Posterior cingulate gyrus (tissue), 11 donors: ENCODE measurements at regions not wholly inside any gene's neighbourhood (a gene's known extent, or its start where the extent isn't known, plus 50 kb on each side); places are given as distances from the start of the nearest gene placed in this dataset.
"Not testable (repeated sequence)": the region's sequence is repeated elsewhere in the genome, so short reads cannot be mapped to it uniquely, and the experiment has no call there.

Experiments
- DNase-seq, 10 donors: peaks; one replicate each; pipeline versions ENCODE4 v3.0.0 to v3.0.0-alpha.2; 2020 to 2021; ENCODE audit warnings: mixed read lengths in 3 of 10
- intact Hi-C: fragments of 100-400 bp; cut with DNase I; formaldehyde crosslinking; loops from one replicate; pipeline ENCODE4 v1.15.1; 2023

- DNase-seq, intact Hi-C loops: not testable (repeated sequence)
Observed at GRCh38 chr1:222049661-222050060, 307.8 kb upstream of the DUSP10 start.

- DNase-seq = no peak
- intact Hi-C loops = no loop called here
Observed at GRCh38 chr1:222049176-222049575, 307.3 kb upstream of the DUSP10 start.

DNA sequence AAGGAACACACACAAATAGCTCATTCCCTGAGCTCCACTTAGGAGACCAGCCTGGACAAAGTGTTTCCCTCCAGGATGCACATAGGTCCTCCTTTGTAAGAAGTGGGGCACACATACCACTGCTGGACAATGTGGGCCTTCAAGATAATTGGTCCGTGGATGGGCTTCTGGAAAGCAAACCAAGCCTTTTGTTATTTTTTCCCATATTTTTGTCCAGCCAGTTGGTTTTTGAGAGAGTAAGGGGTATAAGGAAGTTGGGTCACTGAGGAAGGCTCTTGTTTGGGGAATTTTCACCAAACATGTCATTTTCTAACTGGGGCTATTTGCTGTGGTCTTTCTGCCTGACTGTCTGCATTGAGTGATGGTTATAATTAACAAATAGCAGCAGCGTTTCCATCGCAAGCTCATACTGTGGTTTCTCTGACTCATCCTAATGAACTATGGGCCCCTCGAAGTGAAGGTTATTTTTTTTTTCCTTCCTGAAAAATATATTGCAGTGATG, 306.3 kb upstream of the DUSP10 start:
- DNase-seq = no peak

GRCh38 chr1:222047366-222047765, 305.5 kb upstream of the DUSP10 start:
- intact Hi-C loops = no loop called here
- DNase-seq = no peak

More for the DNA sequence above, 306.3 kb upstream of the DUSP10 start:
- intact Hi-C loops = no loop called here

DNA sequence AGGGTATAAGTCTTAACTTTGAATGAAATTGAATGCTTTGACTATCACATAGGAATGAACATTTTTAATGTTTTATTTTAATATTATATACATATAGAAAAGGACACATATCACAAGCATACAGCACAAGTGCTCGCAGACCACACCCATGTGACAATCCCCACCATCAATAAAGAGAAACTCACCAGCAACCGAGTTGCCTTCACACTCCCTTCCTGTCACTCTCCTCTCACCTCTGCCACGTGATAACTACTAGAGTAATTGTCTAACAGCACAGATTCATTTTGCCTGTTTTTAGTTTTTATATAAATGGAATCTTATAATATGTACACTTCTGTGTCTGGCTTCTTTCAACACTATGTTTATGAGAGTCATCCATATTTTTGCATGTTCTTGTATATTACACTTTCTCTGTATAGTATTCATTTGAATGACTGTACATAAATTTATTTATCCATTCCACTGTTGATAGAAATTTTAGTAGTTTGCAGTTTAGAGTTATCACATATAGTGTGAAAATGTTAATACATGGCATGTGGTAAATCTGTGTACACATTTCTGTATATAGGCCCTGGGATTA, 304.9 kb upstream of the DUSP10 start:
- DNase-seq = no peak
- intact Hi-C loops = no loop called here

DNA sequence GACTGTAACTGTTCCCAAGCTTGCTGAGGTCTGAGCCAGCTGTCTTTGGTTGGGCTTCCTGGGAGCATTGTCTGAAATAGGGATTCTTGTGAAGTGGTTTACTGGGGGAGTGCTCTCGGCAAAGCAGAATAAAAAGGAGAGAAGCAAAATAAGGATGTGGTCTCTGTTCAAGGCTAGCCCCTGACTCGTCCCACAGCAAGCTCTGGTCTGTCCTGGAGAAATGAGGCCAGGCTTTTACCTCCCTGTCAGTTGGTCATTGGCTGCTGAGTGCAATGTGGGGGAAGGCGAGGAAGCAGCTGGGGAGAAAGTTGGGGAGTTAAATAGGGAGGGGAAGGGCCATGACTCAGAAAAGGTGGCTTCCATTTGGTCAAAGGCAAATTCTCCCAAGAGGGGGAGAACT, 303.9 kb upstream of the DUSP10 start:
- intact Hi-C loops = no loop called here
- DNase-seq = no peak

DNA sequence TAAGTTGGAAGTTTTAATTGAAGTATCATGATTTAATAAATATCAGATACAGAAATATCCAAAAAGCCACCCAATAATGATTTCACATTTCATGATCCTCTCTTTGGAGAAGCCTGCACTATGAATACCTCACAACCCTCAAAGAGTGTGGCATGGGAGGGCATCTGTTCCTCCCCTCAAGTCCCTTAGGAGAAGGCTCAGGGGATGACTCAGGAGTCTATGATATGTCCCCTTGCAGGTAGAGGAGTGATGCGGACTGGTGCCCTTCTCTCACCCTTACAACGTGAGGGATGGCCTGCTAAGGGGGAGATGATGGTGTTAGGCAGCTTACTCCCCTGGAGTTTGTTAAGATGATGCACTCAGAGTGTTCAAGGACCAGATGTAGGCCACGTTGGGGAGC, 303.3 kb upstream of the DUSP10 start:
- no peak for DNase-seq
- intact Hi-C loops = no loop called here

DNA sequence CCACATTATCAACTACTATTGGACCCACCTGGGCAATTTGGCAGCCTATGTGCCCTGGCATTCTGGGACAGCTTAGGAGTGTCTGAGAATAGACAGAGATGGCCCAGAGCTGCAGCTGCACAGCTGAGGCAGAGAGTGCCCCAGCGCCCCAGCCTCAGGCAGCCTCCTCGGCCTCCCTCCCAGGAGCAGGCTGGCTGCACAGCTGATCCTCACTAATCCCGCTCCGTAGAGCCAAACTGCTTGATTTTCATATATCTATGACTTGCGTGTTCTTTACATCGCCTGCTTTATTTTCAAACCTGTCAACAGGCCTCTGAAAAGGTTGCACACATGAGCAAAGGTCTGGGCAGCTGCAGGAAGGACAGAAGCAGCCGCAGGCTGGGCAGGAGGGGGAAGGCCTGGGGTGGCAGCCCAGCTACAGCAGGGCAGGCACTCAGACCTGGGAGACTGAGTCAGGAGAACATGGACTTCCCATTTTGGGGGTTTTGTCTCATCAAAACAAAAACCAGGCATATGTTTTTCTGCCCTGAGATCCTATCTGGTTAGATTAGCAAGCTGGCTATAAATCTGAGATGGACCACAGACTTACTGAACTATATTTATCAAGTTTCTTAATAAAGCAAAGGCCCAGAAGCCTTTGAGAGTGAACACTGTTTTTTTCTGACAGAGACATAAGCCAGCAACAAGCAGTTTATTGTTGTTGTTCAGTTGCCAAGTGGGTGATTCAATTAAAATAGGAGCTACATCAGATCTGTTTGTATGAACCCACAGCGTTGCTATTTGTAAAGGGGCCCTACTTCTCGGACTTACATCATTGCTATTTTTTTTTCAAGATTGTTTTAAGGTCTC, 301.8 kb upstream of the DUSP10 start:
- intact Hi-C loops = no loop called here
- peak in 3 of 10 donors; percentile 12 to 79 (median 26) for DNase-seq

- intact Hi-C loops = no loop called here
- DNase-seq = no peak
Observed at GRCh38 chr1:222042120-222042519, 300.2 kb upstream of the DUSP10 start.

DNA sequence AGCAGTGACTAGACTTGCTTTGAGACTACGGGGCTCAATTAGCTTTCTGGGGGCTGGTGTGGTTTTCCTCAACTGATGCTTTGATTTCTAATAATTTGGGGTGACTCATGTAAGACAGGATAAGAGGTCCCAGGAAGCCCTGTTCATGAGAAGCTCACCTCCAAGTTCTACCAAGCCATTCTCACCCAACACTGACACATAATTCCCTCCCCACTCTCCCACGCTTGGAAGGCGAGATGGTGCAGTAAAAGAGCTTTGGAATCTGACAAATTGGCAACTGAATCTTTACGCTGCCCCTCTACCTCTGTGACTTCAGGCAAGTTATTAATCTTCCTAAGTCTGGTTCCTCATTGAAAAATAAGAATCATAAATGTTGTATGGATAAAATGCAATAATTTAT, 299.1 kb upstream of the DUSP10 start:
- intact Hi-C loops = no loop called here
- no peak for DNase-seq

GRCh38 chr1:222040121-222040805, 298.4 kb upstream of the DUSP10 start:
- intact Hi-C loops = no loop called here
- DNase-seq = peak in 1 of 10 donors; percentile 57

GRCh38 chr1:222038971-222039370, 297.1 kb upstream of the DUSP10 start:
- intact Hi-C loops = no loop called here
- no peak for DNase-seq

DNA sequence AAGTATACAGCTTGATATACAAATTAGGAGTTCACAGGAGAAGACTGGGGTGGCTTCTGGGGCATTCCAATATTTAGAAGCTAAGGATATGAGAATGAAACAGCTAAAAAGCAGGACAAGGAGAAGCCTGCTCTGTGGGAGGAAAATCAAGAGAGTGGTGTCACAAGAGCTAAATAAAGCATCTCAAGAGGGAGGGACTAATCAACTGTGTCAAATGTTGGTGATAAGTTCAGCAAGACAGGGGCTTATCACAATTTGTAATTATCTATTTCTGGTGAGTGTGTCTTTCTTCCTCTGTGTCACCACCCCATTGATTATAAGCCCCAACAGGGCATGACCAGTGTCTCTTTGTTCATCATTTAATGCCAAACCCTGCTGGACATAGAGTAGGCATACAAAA, 295.8 kb upstream of the DUSP10 start:
- no peak for DNase-seq
- intact Hi-C loops = no loop called here

DNA sequence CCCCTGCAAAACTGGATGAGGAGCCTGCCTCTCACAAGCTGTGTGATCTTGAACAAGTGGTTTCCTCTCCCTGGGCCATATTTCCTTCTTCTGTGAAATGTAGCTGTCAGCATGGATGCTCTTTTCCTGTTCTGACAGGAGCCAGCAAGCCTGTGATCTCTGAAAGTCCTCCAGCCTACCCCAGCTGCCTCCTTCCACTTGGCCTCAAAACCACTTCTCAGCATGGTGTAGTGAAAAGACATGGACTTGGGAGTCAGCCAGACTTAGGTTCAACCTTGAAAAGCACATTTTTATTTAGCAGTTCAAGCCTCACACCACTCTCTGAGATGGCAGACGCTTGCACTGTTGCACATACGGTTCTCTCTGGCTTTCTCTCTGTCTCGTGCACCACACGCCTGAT, 292.9 kb upstream of the DUSP10 start:
- no peak for DNase-seq
- intact Hi-C loops = no loop called here

DNA sequence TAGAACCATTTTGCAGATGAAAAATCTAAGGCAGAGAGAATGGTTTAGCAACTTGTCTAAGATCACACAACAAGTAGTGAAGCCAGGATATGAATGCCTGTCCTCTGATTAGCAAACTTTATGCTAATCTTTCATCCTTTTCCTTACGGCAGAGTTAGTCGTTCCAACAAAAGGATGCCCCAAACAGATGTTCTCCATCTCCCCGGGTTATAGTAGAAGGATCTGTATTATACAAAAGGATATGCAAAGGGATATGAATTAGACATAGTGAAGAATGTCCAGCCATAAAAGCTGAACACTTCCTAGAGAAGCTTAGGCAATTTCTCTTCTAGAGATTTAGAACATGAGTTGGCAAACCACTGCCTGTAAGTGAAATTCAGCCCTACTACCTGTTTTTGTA, 291.6 kb upstream of the DUSP10 start:
- DNase-seq = no peak
- intact Hi-C loops = no loop called here

GRCh38 chr1:222031318-222031717, 289.4 kb upstream of the DUSP10 start:
- intact Hi-C loops = no loop called here
- no peak for DNase-seq

- DNase-seq = no peak
- intact Hi-C loops = no loop called here
Observed at GRCh38 chr1:222028676-222029075, 286.8 kb upstream of the DUSP10 start.

DNA sequence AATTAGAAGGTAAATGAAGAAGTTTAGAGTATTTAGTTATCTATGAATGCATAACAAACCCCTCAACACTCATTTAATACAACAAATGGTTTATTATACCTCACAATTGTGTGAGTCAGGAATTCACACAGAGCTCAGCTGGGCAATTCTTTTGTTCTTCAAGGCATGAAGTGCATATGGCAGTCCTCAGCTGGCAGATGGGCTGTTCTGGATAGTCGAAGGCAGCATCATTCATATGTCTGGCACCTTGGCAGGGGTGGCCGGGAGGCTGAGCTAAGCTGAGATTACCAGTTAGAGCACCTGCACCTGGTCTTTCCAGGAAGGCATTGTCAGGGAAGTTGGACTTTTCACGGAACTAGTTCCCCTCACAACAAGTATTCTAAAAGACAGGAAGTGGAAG, 286.2 kb upstream of the DUSP10 start:
- DNase-seq = no peak
- intact Hi-C loops = no loop called here

DNA sequence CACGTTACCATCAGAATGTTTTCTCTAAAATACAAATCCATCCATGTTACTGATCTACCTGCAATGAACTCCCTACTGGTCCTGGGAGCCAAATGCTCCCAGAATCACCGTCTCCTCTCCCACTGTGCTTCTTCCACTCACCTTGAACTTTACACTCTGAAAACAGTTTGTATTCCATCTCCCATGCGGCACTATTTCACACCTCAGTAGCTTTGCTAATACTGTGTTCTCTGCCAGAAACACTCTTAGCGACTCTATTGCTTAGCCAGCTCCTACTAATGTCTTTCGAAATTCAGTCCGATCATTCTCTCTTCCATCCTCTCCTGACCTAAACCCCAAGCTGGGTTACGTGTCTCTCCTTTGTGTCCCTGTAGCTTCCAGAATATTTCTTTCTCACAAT, 284.4 kb upstream of the DUSP10 start:
- DNase-seq = no peak
- intact Hi-C loops = no loop called here

- no peak for DNase-seq
- intact Hi-C loops = no loop called here
Observed at GRCh38 chr1:222023025-222023424, 281.1 kb upstream of the DUSP10 start.

GRCh38 chr1:222021129-222021528, 279.2 kb upstream of the DUSP10 start:
- intact Hi-C loops = no loop called here
- DNase-seq = no peak

DNA sequence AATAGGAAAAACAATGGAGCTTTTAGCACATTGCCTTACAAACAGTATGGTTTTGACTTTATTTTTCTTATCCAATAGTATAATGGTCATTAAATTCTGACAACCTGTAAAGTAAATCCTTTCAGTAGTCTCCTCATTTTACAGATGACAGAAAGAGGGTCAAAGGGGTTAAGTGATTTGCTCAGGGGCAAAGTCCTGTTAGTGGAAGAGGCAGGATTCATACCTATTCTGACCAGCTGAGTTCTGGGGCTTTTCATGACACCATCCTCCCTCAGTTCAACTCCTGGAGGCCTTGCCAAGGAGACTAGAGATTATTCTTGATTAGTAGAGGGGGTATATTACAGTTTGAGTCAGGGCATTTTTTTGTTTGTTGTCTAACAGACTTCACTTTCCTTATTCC, 278.7 kb upstream of the DUSP10 start:
- intact Hi-C loops = no loop called here
- no peak for DNase-seq
